Neural progenitor cell (in vitro differentiated cells): ENCODE measurements at regions not wholly inside any gene's neighbourhood (a gene's known extent, or its start where the extent isn't known, plus 50 kb on each side); places are given as distances from the start of the nearest gene placed in this dataset.

Experiments used
- DNase-seq: peaks from one replicate; pipeline ENCODE4 v3.0.0-alpha.2; 2016; ENCODE audit warnings: low spot score
- H2AFZ ChIP-seq: fragments of 200-600 bp; sonication (generic); replicated peaks from 2 replicates; pipeline ENCODE4 v1.6.1; 2016; ENCODE audit warnings: antibody characterized with exemption
- H3F3A ChIP-seq: fragments of 200-600 bp; sonication (generic); 2 replicates; pipeline ENCODE4 v1.6.1; 2016; ENCODE audit warnings: antibody characterized with exemption, low read depth
- H3K27ac ChIP-seq: fragments of 200-600 bp; sonication (generic); 2 replicates; pipeline ENCODE4 v1.5.1; 2016; ENCODE audit warnings: mild to moderate bottlenecking
- H3K27me3 ChIP-seq: fragments of 200-600 bp; sonication (generic); 2 replicates; pipeline ENCODE4 v1.6.1; 2016; ENCODE audit warnings: mild to moderate bottlenecking, moderate library complexity
- H3K36me3 ChIP-seq: fragments of 200-600 bp; sonication (generic); 2 replicates; pipeline ENCODE4 v1.5.1; 2016
- H3K4me1 ChIP-seq: fragments of 200-600 bp; sonication (generic); 2 replicates; pipeline ENCODE4 v1.6.1; 2016; ENCODE audit warnings: mixed run types
- H3K4me2 ChIP-seq: fragments of 200-600 bp; sonication (generic); 2 replicates; pipeline ENCODE4 v1.6.1; 2016
- H3K4me3 ChIP-seq: fragments of 200-600 bp; sonication (generic); 2 replicates; pipeline ENCODE4 v1.5.1; 2016
- H3K79me2 ChIP-seq: fragments of 200-600 bp; sonication (generic); 2 replicates; pipeline ENCODE4 v1.6.1; 2016; ENCODE audit warnings: low read depth
- H3K9ac ChIP-seq: fragments of 200-600 bp; sonication (generic); 2 replicates; pipeline ENCODE4 v1.6.1; 2016
- H3K9me3 ChIP-seq: fragments of 200-600 bp; sonication (generic); 2 replicates; pipeline ENCODE4 v1.5.1; 2016; ENCODE audit warnings: low read depth
- H4K20me1 ChIP-seq: fragments of 200-600 bp; sonication (generic); 2 replicates; pipeline ENCODE4 v1.6.1; 2016; ENCODE audit warnings: low read depth
- H3K27ac Mint-ChIP-seq: 3 replicates; pipeline ENCODE4 v1.8.0; 2021; ENCODE audit warnings: mixed read lengths
- H3K27me3 Mint-ChIP-seq: 2 replicates; pipeline ENCODE4 v1.8.0; 2022; ENCODE audit warnings: low read depth, mild to moderate bottlenecking, inconsistent platforms, moderate library complexity, mixed read lengths; ENCODE audit not compliant: insufficient read depth
- H3K36me3 Mint-ChIP-seq: 3 replicates; pipeline ENCODE4 v1.8.0; 2021; ENCODE audit warnings: mixed read lengths
- H3K4me1 Mint-ChIP-seq: 3 replicates; pipeline ENCODE4 v1.8.0; 2021; ENCODE audit warnings: mixed read lengths
- H3K4me3 Mint-ChIP-seq: 3 replicates; pipeline ENCODE4 v1.8.0; 2021; ENCODE audit warnings: mild to moderate bottlenecking, moderate library complexity, mixed read lengths
- H3K9me3 Mint-ChIP-seq: 3 replicates; pipeline ENCODE4 v1.8.0; 2020; ENCODE audit warnings: mixed read lengths
- EZH2 ChIP-seq: fragments of 200-600 bp; sonication (generic); IDR thresholded peaks from 2 replicates; pipeline ENCODE4 v1.6.1; 2017; ENCODE audit warnings: antibody characterized with exemption, mild to moderate bottlenecking, moderate library complexity
- EZH2phosphoT487 ChIP-seq: fragments of 200-600 bp; sonication (generic); IDR thresholded peaks from 2 replicates; pipeline ENCODE4 v1.6.1; 2017; ENCODE audit warnings: antibody characterized with exemption
- TF ChIP-seq, protein P1 (sequence below): fragments of 200-600 bp; sonication (generic); IDR thresholded peaks from 2 replicates; pipeline ENCODE4 v1.5.1; 2017; ENCODE audit warnings: antibody characterized with exemption, mild to moderate bottlenecking

DNA sequence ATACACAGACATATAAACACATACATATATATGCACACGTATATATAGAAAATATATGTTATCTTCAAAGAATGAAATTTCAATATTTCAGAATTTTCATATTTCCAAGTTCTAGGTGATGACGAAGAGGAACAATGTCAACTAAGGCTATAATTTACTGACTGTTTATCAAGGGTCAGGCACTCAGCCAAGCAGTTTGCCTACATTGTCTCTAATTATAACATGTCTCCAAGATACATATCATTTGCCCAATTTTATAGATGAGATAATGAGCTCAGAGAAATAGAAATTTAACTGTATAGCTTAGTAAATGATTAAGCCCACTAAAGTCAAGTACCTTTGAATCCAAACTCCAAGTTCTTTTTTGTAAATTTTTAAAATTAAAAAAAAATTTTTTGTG, 99.9 kb upstream of the PLSCR4 start:
- Histone ChIP-seq H3F3A (no peaks in the 10 kb centered on the region), H2AFZ (no peak overlapping the region), H4K20me1 (no peaks in the 10 kb centered on the region), H3K27ac (no peak overlapping the region), H3K4me1 (no peaks in the 10 kb centered on the region), H3K9ac (no peak overlapping the region), H3K9me3 (no peaks in the 10 kb centered on the region), H3K4me2 (no peak overlapping the region), H3K79me2 (no peaks in the 10 kb centered on the region), H3K4me3 (no peak overlapping the region), H3K36me3 (no peaks in the 10 kb centered on the region), H3K27me3 (no peaks in the 10 kb centered on the region)
- DNase-seq = no peak
- H3K4me1 Mint-ChIP-seq = peaks cover 11% of the 10 kb centered on the region
- peaks cover 10% of the 10 kb centered on the region for H3K9me3 Mint-ChIP-seq
- TF ChIP-seq EZH2 = no peak
- no peak for TF ChIP-seq EZH2phosphoT487
- TF ChIP-seq, protein P1, sequence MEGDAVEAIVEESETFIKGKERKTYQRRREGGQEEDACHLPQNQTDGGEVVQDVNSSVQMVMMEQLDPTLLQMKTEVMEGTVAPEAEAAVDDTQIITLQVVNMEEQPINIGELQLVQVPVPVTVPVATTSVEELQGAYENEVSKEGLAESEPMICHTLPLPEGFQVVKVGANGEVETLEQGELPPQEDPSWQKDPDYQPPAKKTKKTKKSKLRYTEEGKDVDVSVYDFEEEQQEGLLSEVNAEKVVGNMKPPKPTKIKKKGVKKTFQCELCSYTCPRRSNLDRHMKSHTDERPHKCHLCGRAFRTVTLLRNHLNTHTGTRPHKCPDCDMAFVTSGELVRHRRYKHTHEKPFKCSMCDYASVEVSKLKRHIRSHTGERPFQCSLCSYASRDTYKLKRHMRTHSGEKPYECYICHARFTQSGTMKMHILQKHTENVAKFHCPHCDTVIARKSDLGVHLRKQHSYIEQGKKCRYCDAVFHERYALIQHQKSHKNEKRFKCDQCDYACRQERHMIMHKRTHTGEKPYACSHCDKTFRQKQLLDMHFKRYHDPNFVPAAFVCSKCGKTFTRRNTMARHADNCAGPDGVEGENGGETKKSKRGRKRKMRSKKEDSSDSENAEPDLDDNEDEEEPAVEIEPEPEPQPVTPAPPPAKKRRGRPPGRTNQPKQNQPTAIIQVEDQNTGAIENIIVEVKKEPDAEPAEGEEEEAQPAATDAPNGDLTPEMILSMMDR = no peak
- H3K4me3 Mint-ChIP-seq = no peak overlapping the region
- no peak overlapping the region for H3K27ac Mint-ChIP-seq
- H3K27me3 Mint-ChIP-seq = no peaks in the 10 kb centered on the region
- H3K36me3 Mint-ChIP-seq = no peaks in the 10 kb centered on the region

DNA sequence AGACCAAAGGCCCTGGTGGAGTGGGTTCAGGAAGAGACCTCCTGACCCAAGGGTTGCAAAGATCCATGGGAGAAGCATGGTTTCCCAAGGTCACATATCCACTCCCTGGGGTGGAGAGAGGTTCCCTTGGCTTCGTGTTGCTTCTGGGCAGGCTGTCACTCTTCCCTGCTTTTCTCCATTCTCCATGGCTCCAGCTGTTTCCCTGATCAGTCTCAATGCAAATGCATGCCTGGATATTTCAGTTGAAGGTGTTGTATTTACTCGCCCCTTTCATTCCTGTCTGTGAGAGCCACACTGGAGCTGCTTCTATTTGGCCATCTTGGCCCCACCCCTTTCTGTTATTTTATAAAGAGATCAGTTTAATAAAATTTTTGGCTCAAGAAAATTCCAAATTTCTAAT, 95.0 kb upstream of the PLSCR4 start:
- Histone ChIP-seq H3K36me3 (no peaks in the 10 kb centered on the region), H3F3A (no peaks in the 10 kb centered on the region), H2AFZ (no peak overlapping the region), H3K4me1 (no peaks in the 10 kb centered on the region), H3K4me3 (no peak overlapping the region), H3K27me3 (no peaks in the 10 kb centered on the region), H3K27ac (no peak overlapping the region), H4K20me1 (no peaks in the 10 kb centered on the region), H3K9ac (no peak overlapping the region), H3K4me2 (no peak overlapping the region), H3K9me3 (no peaks in the 10 kb centered on the region), H3K79me2 (no peaks in the 10 kb centered on the region)
- Mint-ChIP-seq H3K27ac (no peak overlapping the region), H3K27me3 (no peaks in the 10 kb centered on the region), H3K4me3 (no peak overlapping the region), H3K4me1 (peaks cover 18% of the 10 kb centered on the region), H3K36me3 (no peaks in the 10 kb centered on the region), H3K9me3 (no peaks in the 10 kb centered on the region)
- no peak for DNase-seq
- TF ChIP-seq, protein P1 = no peak
- TF ChIP-seq EZH2phosphoT487 (no peak), EZH2 (no peak)

DNA sequence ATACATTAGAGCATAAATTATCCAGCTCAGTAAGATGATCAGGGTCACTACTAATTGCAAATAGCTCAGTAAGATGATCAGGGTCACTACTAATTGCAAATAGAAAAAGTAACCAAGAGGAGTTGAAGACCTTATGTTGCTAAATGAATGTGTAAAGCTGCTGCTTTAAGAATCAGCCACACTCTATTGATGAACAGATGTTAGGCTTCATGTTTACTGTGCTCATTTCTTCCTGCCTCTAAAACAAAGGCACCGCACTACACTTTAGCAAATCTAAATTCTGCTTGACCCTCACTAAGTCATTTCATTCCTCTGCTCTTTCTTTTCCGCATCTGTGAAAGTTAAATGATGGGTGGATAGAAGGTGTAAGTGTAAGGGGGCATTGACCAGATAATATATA, 92.6 kb upstream of the PLSCR4 start:
- no peak overlapping the region for H3K4me3 ChIP-seq
- no peaks in the 10 kb centered on the region for H3K4me1 ChIP-seq
- no peaks in the 10 kb centered on the region for H3K36me3 ChIP-seq
- no peaks in the 10 kb centered on the region for H3K79me2 ChIP-seq
- peaks cover 18% of the 10 kb centered on the region for H3K4me1 Mint-ChIP-seq
- no peak overlapping the region for H3K27ac Mint-ChIP-seq
- H3F3A ChIP-seq = no peaks in the 10 kb centered on the region
- no peaks in the 10 kb centered on the region for H3K9me3 ChIP-seq
- no peak overlapping the region for H3K9ac ChIP-seq
- no peaks in the 10 kb centered on the region for H3K36me3 Mint-ChIP-seq
- TF ChIP-seq EZH2 (no peak), EZH2phosphoT487 (no peak)
- TF ChIP-seq, protein P1 = no peak
- H3K27ac ChIP-seq = no peak overlapping the region
- DNase-seq = no peak
- H4K20me1 ChIP-seq = no peaks in the 10 kb centered on the region
- no peaks in the 10 kb centered on the region for H3K9me3 Mint-ChIP-seq
- no peak overlapping the region for H2AFZ ChIP-seq
- H3K27me3 Mint-ChIP-seq = no peaks in the 10 kb centered on the region
- no peak overlapping the region for H3K4me2 ChIP-seq
- H3K27me3 ChIP-seq = no peaks in the 10 kb centered on the region
- no peak overlapping the region for H3K4me3 Mint-ChIP-seq

DNA sequence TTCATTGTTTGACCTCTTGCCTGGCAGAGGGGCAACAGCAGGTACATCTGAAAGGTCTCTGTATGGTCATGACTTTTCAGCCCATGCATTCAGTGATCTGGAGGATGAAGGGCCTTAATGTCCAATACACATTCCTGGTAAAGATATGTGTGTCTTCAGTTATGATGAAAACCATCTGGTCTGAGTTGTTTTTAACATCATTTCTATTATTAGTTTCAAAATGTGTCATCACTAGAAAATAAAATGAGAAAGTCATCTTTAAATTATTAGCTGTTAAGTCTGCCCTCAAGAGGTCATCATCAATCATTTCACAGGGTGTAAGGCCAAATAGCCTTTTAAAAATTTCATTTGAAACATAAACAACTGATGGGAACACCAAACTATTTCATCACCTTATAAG, 92.1 kb upstream of the PLSCR4 start:
- TF ChIP-seq, protein P1 = no peak
- no peak for TF ChIP-seq EZH2phosphoT487
- no peak for TF ChIP-seq EZH2
- H2AFZ ChIP-seq = no peak overlapping the region

More for the DNA sequence above, 92.1 kb upstream of the PLSCR4 start:
- H3K27me3 Mint-ChIP-seq = no peaks in the 10 kb centered on the region
- H3K27me3 ChIP-seq = no peaks in the 10 kb centered on the region
- H3K9ac ChIP-seq = no peak overlapping the region
- DNase-seq = no peak
- no peaks in the 10 kb centered on the region for H3K36me3 ChIP-seq
- no peaks in the 10 kb centered on the region for H3F3A ChIP-seq
- H3K27ac Mint-ChIP-seq = no peak overlapping the region
- H3K27ac ChIP-seq = no peak overlapping the region
- peaks cover 18% of the 10 kb centered on the region for H3K4me1 Mint-ChIP-seq
- H4K20me1 ChIP-seq = no peaks in the 10 kb centered on the region
- no peaks in the 10 kb centered on the region for H3K4me1 ChIP-seq
- H3K4me3 ChIP-seq = no peak overlapping the region
- no peaks in the 10 kb centered on the region for H3K36me3 Mint-ChIP-seq
- H3K9me3 Mint-ChIP-seq = no peaks in the 10 kb centered on the region
- H3K4me3 Mint-ChIP-seq = no peak overlapping the region
- H3K79me2 ChIP-seq = no peaks in the 10 kb centered on the region
- no peak overlapping the region for H3K4me2 ChIP-seq
- H3K9me3 ChIP-seq = no peaks in the 10 kb centered on the region
